ENCODE measurements at regions not wholly inside any gene's neighbourhood (a gene's known extent, or its start where the extent isn't known, plus 50 kb on each side); places are given as distances from the start of the nearest gene placed in this dataset.

- in situ Hi-C loops (cut with HindIII; ENCODE audit: low pct_unique_long_range_greater_than_20kb, low sequenced_read_pairs) = no loop called here
- DNase-seq (ENCODE audit: low read depth) = no peak
Observed at GRCh38 chr10:4576206-4576605, 249.8 kb upstream of the AKR1E2 start.

- in situ Hi-C loops (cut with HindIII; ENCODE audit: low pct_unique_long_range_greater_than_20kb, low sequenced_read_pairs) = no loop called here
- DNase-seq (ENCODE audit: low read depth) = no peak
Observed at GRCh38 chr10:4569151-4569550, 256.9 kb upstream of the AKR1E2 start.

- DNase-seq (ENCODE audit: low read depth) = no peak
- in situ Hi-C loops (cut with HindIII; ENCODE audit: low pct_unique_long_range_greater_than_20kb, low sequenced_read_pairs) = no loop called here
Observed at GRCh38 chr10:4568731-4569130, 257.3 kb upstream of the AKR1E2 start.

- DNase-seq (ENCODE audit: low read depth) = no peak
- in situ Hi-C loops (cut with HindIII; ENCODE audit: low pct_unique_long_range_greater_than_20kb, low sequenced_read_pairs) = no loop called here
Observed at GRCh38 chr10:4568086-4568485, 257.9 kb upstream of the AKR1E2 start.

GRCh38 chr10:4567637-4568036 is 258.4 kb upstream of the AKR1E2 start:
- in situ Hi-C loops (cut with HindIII; ENCODE audit: low pct_unique_long_range_greater_than_20kb, low sequenced_read_pairs) = no loop called here
- no peak for DNase-seq (ENCODE audit: low read depth)

GRCh38 chr10:4566011-4566410 is 260.0 kb upstream of the AKR1E2 start:
- in situ Hi-C loops (cut with HindIII; ENCODE audit: low pct_unique_long_range_greater_than_20kb, low sequenced_read_pairs) = no loop called here
- no peak for DNase-seq (ENCODE audit: low read depth)

- in situ Hi-C loops (cut with HindIII; ENCODE audit: low pct_unique_long_range_greater_than_20kb, low sequenced_read_pairs) = no loop called here
- no peak for DNase-seq (ENCODE audit: low read depth)
Observed at GRCh38 chr10:4561296-4561695, 264.7 kb upstream of the AKR1E2 start.

GRCh38 chr10:4557469-4557868 is 268.5 kb upstream of the AKR1E2 start:
- no peak for DNase-seq (ENCODE audit: low read depth)
- in situ Hi-C loops (cut with HindIII; ENCODE audit: low pct_unique_long_range_greater_than_20kb, low sequenced_read_pairs) = no loop called here

GRCh38 chr10:4556527-4556926 is 269.5 kb upstream of the AKR1E2 start:
- DNase-seq (ENCODE audit: low read depth) = no peak
- in situ Hi-C loops (cut with HindIII; ENCODE audit: low pct_unique_long_range_greater_than_20kb, low sequenced_read_pairs) = no loop called here

GRCh38 chr10:4555920-4556319 is 270.1 kb upstream of the AKR1E2 start:
- DNase-seq (ENCODE audit: low read depth) = no peak
- in situ Hi-C loops (cut with HindIII; ENCODE audit: low pct_unique_long_range_greater_than_20kb, low sequenced_read_pairs) = no loop called here

- peak; percentile 31 for DNase-seq (ENCODE audit: low read depth)
- in situ Hi-C loops (cut with HindIII; ENCODE audit: low pct_unique_long_range_greater_than_20kb, low sequenced_read_pairs) = no loop called here
Observed at GRCh38 chr10:4549139-4549653, 276.8 kb upstream of the AKR1E2 start.

- in situ Hi-C loops (cut with HindIII; ENCODE audit: low pct_unique_long_range_greater_than_20kb, low sequenced_read_pairs) = no loop called here
- DNase-seq (ENCODE audit: low read depth) = no peak
Observed at GRCh38 chr10:4546931-4547330, 279.1 kb upstream of the AKR1E2 start.

GRCh38 chr10:4546500-4546899 is 279.5 kb upstream of the AKR1E2 start:
- peak; percentile 85 for DNase-seq (ENCODE audit: low read depth)
- in situ Hi-C loops (cut with HindIII; ENCODE audit: low pct_unique_long_range_greater_than_20kb, low sequenced_read_pairs) = no loop called here

GRCh38 chr10:4545062-4545461 is 280.9 kb upstream of the AKR1E2 start:
- in situ Hi-C loops (cut with HindIII; ENCODE audit: low pct_unique_long_range_greater_than_20kb, low sequenced_read_pairs) = no loop called here
- DNase-seq (ENCODE audit: low read depth) = no peak

- in situ Hi-C loops (cut with HindIII; ENCODE audit: low pct_unique_long_range_greater_than_20kb, low sequenced_read_pairs) = no loop called here
- DNase-seq (ENCODE audit: low read depth) = no peak
Observed at GRCh38 chr10:4543938-4544533, 282.0 kb upstream of the AKR1E2 start.

GRCh38 chr10:4541292-4541691 is 284.7 kb upstream of the AKR1E2 start:
- in situ Hi-C loops (cut with HindIII; ENCODE audit: low pct_unique_long_range_greater_than_20kb, low sequenced_read_pairs) = no loop called here
- DNase-seq (ENCODE audit: low read depth) = peak; percentile 77

GRCh38 chr10:4538016-4538415 is 288.0 kb upstream of the AKR1E2 start:
- in situ Hi-C loops (cut with HindIII; ENCODE audit: low pct_unique_long_range_greater_than_20kb, low sequenced_read_pairs) = no loop called here
- no peak for DNase-seq (ENCODE audit: low read depth)

- in situ Hi-C loops (cut with HindIII; ENCODE audit: low pct_unique_long_range_greater_than_20kb, low sequenced_read_pairs) = no loop called here
- no peak for DNase-seq (ENCODE audit: low read depth)
Observed at GRCh38 chr10:4535521-4535920, 290.5 kb upstream of the AKR1E2 start.

- DNase-seq (ENCODE audit: low read depth) = no peak
- in situ Hi-C loops (cut with HindIII; ENCODE audit: low pct_unique_long_range_greater_than_20kb, low sequenced_read_pairs) = no loop called here
Observed at GRCh38 chr10:4533621-4534020, 292.4 kb upstream of the AKR1E2 start.

GRCh38 chr10:4532976-4533375 is 293.0 kb upstream of the AKR1E2 start:
- no peak for DNase-seq (ENCODE audit: low read depth)
- in situ Hi-C loops (cut with HindIII; ENCODE audit: low pct_unique_long_range_greater_than_20kb, low sequenced_read_pairs) = no loop called here

GRCh38 chr10:4532467-4532866 is 293.5 kb upstream of the AKR1E2 start:
- in situ Hi-C loops (cut with HindIII; ENCODE audit: low pct_unique_long_range_greater_than_20kb, low sequenced_read_pairs) = no loop called here
- no peak for DNase-seq (ENCODE audit: low read depth)

Measured in Caki2 (cell line).